Transverse colon (tissue), 4 donors: ENCODE measurements at regions not wholly inside any gene's neighbourhood (a gene's known extent, or its start where the extent isn't known, plus 50 kb on each side); places are given as distances from the start of the nearest gene placed in this dataset.

ENCODE experiments used
- EP300 ChIP-seq: sonication (generic); formaldehyde crosslinking; IDR thresholded peaks from one replicate; pipeline ENCODE4 v1.6.1; 2017; ENCODE audit warnings: antibody characterized with exemption, low read depth
- POLR2A ChIP-seq: fragments of 450-650 bp; IDR thresholded peaks from one replicate; pipeline ENCODE4 v1.6.1; 2016; ENCODE audit warnings: antibody characterized with exemption, mild to moderate bottlenecking, moderate library complexity
- POLR2AphosphoS5 ChIP-seq, 3 donors: sonication (generic); formaldehyde crosslinking; IDR thresholded peaks; one replicate each; pipeline ENCODE4 v1.6.1; 2016; ENCODE audit warnings: antibody characterized with exemption in 3 of 3
- TF ChIP-seq, protein P1 (sequence below), 5 experiments: fragments of 200-600 bp in 3 of 5; fragments of 450-650 bp in 2 of 5; sonication (generic) in 3 of 5; IDR thresholded peaks; 1 replicate in 2 of 5; 2 replicates in 3 of 5; pipeline ENCODE4 v1.5.1; 2016 to 2017; ENCODE audit warnings: antibody characterized with exemption in 5 of 5, inconsistent platforms in 3 of 5, mild to moderate bottlenecking in 2 of 5, moderate library complexity in 1 of 5

DNA sequence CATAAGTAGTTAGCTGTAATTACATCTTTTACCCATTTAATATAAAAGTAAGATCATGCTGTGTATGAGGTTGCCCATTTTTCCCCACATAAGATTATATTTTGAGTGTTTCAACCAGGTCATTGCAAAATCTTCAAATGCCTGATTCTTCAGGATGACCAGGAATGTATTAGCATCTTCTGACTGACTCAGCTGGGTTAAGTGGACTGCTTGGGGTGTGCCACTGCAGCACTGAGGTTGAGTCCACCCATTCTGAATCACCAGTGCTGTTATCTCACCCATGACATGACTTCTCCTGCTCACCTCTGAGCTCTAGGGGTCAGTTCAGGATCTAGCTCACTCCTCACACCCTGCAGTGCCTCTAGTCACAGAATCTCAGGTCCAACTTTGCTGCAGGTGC is 576.7 kb upstream of the ZEB2 start:
- TF ChIP-seq, protein P1, sequence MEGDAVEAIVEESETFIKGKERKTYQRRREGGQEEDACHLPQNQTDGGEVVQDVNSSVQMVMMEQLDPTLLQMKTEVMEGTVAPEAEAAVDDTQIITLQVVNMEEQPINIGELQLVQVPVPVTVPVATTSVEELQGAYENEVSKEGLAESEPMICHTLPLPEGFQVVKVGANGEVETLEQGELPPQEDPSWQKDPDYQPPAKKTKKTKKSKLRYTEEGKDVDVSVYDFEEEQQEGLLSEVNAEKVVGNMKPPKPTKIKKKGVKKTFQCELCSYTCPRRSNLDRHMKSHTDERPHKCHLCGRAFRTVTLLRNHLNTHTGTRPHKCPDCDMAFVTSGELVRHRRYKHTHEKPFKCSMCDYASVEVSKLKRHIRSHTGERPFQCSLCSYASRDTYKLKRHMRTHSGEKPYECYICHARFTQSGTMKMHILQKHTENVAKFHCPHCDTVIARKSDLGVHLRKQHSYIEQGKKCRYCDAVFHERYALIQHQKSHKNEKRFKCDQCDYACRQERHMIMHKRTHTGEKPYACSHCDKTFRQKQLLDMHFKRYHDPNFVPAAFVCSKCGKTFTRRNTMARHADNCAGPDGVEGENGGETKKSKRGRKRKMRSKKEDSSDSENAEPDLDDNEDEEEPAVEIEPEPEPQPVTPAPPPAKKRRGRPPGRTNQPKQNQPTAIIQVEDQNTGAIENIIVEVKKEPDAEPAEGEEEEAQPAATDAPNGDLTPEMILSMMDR (IDR thresholded peaks at IDR 0.05): no peak
- TF ChIP-seq POLR2A (no peak), POLR2AphosphoS5 (IDR thresholded peaks at IDR 0.05) (no peak), EP300 (no peak)
